ENCODE measurements at regions not wholly inside any gene's neighbourhood (a gene's known extent, or its start where the extent isn't known, plus 50 kb on each side); places are given as distances from the start of the nearest gene placed in this dataset.

GRCh38 chr19:33910922-33911321, 114.3 kb downstream of the KCTD15 start:
- H3K27ac ChIP-seq (ENCODE audit: low read depth, low read length): no peak overlapping the region
- no peak overlapping the region for H3K4me3 ChIP-seq (ENCODE audit: low read depth, low read length)
- H3K27me3 ChIP-seq (ENCODE audit: control insufficient read depth, insufficient read depth, low read length): peaks cover 17% of the 10 kb centered on the region
- no peaks in the 10 kb centered on the region for H3K9me3 ChIP-seq (ENCODE audit: control insufficient read depth, insufficient read depth, low read length)
- ChIA-PET CTCF (no interaction called here), POLR2A (no interaction called here)
- DNase-seq (ENCODE audit: low read depth, low spot score): no peak
- TF ChIP-seq CTCF (IDR thresholded peaks at IDR 0.05; ENCODE audit: low read depth, low read length): no peak

- ChIA-PET CTCF (no interaction called here), POLR2A (no interaction called here)
- no peak for DNase-seq (ENCODE audit: low read depth, low spot score)
- H3K27me3 ChIP-seq (ENCODE audit: control insufficient read depth, insufficient read depth, low read length): peaks cover 6% of the 10 kb centered on the region
- H3K4me3 ChIP-seq (ENCODE audit: low read depth, low read length): no peak overlapping the region
- no peak for TF ChIP-seq CTCF (IDR thresholded peaks at IDR 0.05; ENCODE audit: low read depth, low read length)
- no peak overlapping the region for H3K27ac ChIP-seq (ENCODE audit: low read depth, low read length)
- no peaks in the 10 kb centered on the region for H3K9me3 ChIP-seq (ENCODE audit: control insufficient read depth, insufficient read depth, low read length)
Measured at GRCh38 chr19:33914599-33914998, 117.9 kb downstream of the KCTD15 start.

DNA sequence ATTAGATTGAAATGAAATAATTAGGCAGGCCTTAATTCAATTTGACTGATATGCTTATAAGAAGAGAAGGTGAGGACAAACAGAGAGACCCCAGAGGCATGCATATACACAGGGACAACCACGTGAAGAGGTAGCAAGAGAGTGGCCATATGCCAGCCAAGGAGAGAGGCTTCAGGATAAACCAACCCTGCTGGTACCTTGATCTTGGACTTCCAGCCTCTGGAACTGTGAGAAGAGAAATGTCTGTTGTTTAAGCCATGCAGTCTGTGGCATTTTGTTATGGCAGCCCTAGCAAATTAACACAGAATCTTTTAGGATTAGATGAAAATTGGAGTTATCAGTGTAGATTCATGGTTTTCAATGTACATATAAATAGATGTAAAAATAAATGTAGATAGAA, 120.1 kb downstream of the KCTD15 start:
- Histone ChIP-seq H3K4me3 (ENCODE audit: low read depth, low read length) (no peak overlapping the region), H3K27ac (ENCODE audit: low read depth, low read length) (no peak overlapping the region), H3K9me3 (ENCODE audit: control insufficient read depth, insufficient read depth, low read length) (no peaks in the 10 kb centered on the region), H3K27me3 (ENCODE audit: control insufficient read depth, insufficient read depth, low read length) (peaks cover 6% of the 10 kb centered on the region)
- ChIA-PET CTCF (no interaction called here), POLR2A (no interaction called here)
- TF ChIP-seq CTCF (IDR thresholded peaks at IDR 0.05; ENCODE audit: low read depth, low read length): no peak
- no peak for DNase-seq (ENCODE audit: low read depth, low spot score)

GRCh38 chr19:33919291-33919690, 122.6 kb downstream of the KCTD15 start:
- ChIA-PET POLR2A (no interaction called here), CTCF (no interaction called here)
- Histone ChIP-seq H3K27me3 (ENCODE audit: control insufficient read depth, insufficient read depth, low read length) (peaks cover 6% of the 10 kb centered on the region), H3K9me3 (ENCODE audit: control insufficient read depth, insufficient read depth, low read length) (no peaks in the 10 kb centered on the region), H3K4me3 (ENCODE audit: low read depth, low read length) (no peak overlapping the region), H3K27ac (ENCODE audit: low read depth, low read length) (no peak overlapping the region)
- TF ChIP-seq CTCF (IDR thresholded peaks at IDR 0.05; ENCODE audit: low read depth, low read length): no peak
- no peak for DNase-seq (ENCODE audit: low read depth, low spot score)

GRCh38 chr19:33921165-33921564, 124.5 kb downstream of the KCTD15 start:
- H3K27ac ChIP-seq (ENCODE audit: low read depth, low read length): no peak overlapping the region
- TF ChIP-seq CTCF (IDR thresholded peaks at IDR 0.05; ENCODE audit: low read depth, low read length): no peak
- no peaks in the 10 kb centered on the region for H3K9me3 ChIP-seq (ENCODE audit: control insufficient read depth, insufficient read depth, low read length)
- no peak for DNase-seq (ENCODE audit: low read depth, low spot score)
- H3K27me3 ChIP-seq (ENCODE audit: control insufficient read depth, insufficient read depth, low read length): peaks cover 3% of the 10 kb centered on the region
- ChIA-PET CTCF (no interaction called here), POLR2A (no interaction called here)
- H3K4me3 ChIP-seq (ENCODE audit: low read depth, low read length): no peak overlapping the region
